ENCODE measurements at regions not wholly inside any gene's neighbourhood (a gene's known extent, or its start where the extent isn't known, plus 50 kb on each side); places are given as distances from the start of the nearest gene placed in this dataset.

DNA sequence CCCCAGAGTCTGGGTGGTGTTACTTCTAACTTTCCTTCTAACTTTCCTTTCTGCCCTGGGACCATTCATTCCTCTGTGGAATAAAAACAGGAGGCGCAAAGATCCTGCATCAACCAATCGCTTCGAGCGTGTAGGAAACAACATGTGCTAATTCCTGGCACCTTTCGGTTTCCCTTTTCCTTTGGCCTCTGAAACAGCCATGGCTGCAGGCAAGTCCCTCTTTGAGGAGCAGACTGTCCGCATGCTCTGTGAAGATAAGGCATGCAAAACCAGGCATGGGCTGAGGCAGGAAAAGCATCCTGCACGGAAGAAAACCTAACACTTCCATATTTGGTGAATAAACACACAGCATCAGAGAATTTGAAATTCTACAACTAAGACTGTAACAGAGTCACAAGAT is 128.3 kb downstream of the HSD17B3 start:
- no peaks in the 10 kb centered on the region for H3K4me1 ChIP-seq (ENCODE audit: control extremely low read depth in 1 of 4, control insufficient read depth in 4 of 4, insufficient read depth in 4 of 4, low read length in 3 of 4)
- no peaks in the 10 kb centered on the region for H3K9me3 ChIP-seq (ENCODE audit: control extremely low read depth in 1 of 5, control insufficient read depth in 4 of 5, insufficient read depth in 2 of 5, low read depth in 1 of 5, low read length in 4 of 5)
- POLR2A ChIA-PET: no interaction called here
- no peak for DNase-seq
- H3K36me3 ChIP-seq (ENCODE audit: control insufficient read depth in 4 of 4, insufficient read depth in 4 of 4, low read length in 3 of 4): no peaks in the 10 kb centered on the region
- H3K27me3 ChIP-seq (replicated peaks in 2 of 5; ENCODE audit: control insufficient read depth in 4 of 5, insufficient read depth in 5 of 5, low read length in 4 of 5): peaks cover 0 to 46% (median 23%) of the 10 kb centered on the region in 5 experiments
- H3K4me3 ChIP-seq (ENCODE audit: control insufficient read depth in 1 of 7, extremely low read depth in 1 of 7, insufficient read depth in 4 of 7, low read depth in 2 of 7, low read length in 6 of 7): no peak overlapping the region
- CTCF ChIA-PET: no interaction called here
- 72% methylated on average over 6 of the region's 7 CpGs for WGBS (ENCODE audit: insufficient coverage)
- H3K27ac ChIP-seq (ENCODE audit: insufficient read depth in 1 of 2, low read depth in 1 of 2, low read length in 2 of 2, poor library complexity in 1 of 2, severe bottlenecking in 2 of 2): no peak overlapping the region

DNA sequence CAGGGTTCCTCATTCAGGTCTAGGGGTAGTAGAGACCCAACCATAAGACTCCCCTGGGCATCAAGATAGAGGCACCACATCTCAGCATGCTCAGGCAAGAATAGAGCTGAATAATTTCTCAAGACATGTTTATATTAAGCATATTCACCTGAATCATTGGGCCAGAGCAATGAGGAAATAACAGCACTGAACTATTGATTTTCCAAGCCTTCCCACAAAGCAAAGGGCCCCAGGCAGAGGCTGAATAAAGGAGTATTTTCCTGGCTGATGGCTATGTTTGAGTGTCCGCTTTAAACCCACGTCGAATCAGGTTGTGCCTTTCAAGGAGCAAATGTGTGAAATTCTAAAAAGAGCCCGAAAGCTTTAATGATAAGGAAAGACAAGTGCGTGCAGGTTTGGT is 129.2 kb downstream of the HSD17B3 start:
- WGBS (ENCODE audit: insufficient coverage): 100% methylated on average over 5 of the region's 5 CpGs
- Histone ChIP-seq H3K4me3 (ENCODE audit: control insufficient read depth in 1 of 7, extremely low read depth in 1 of 7, insufficient read depth in 4 of 7, low read depth in 2 of 7, low read length in 6 of 7) (no peak overlapping the region), H3K27ac (ENCODE audit: insufficient read depth in 1 of 2, low read depth in 1 of 2, low read length in 2 of 2, poor library complexity in 1 of 2, severe bottlenecking in 2 of 2) (no peak overlapping the region), H3K36me3 (ENCODE audit: control insufficient read depth in 4 of 4, insufficient read depth in 4 of 4, low read length in 3 of 4) (no peaks in the 10 kb centered on the region), H3K27me3 (replicated peaks in 2 of 5; ENCODE audit: control insufficient read depth in 4 of 5, insufficient read depth in 5 of 5, low read length in 4 of 5) (peaks cover 0 to 41% (median 26%) of the 10 kb centered on the region in 5 experiments), H3K9me3 (ENCODE audit: control extremely low read depth in 1 of 5, control insufficient read depth in 4 of 5, insufficient read depth in 2 of 5, low read depth in 1 of 5, low read length in 4 of 5) (no peaks in the 10 kb centered on the region), H3K4me1 (ENCODE audit: control extremely low read depth in 1 of 4, control insufficient read depth in 4 of 4, insufficient read depth in 4 of 4, low read length in 3 of 4) (no peaks in the 10 kb centered on the region)
- CTCF ChIA-PET: no interaction called here
- DNase-seq: no peak
- POLR2A ChIA-PET: no interaction called here

DNA sequence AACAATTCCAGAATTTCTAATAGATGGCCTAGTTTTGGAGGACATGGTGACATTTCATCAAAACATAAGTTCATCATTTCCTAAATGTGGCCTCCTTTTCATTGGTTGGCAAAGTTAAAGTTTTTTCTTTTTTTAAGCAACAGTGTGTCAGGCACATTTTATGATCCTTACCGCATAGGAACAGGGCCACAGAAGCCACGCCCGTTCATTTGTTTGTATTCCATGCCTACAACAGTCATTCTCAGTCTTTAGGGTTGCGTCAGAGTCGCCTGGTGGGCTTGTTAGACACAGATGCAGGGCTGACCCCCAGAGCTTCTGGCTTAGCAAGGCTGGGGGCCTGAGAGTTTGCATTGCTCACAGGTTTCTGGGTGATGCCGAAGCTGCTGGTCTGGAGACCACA is 130.2 kb downstream of the HSD17B3 start:
- CTCF ChIA-PET: no interaction called here

DNA sequence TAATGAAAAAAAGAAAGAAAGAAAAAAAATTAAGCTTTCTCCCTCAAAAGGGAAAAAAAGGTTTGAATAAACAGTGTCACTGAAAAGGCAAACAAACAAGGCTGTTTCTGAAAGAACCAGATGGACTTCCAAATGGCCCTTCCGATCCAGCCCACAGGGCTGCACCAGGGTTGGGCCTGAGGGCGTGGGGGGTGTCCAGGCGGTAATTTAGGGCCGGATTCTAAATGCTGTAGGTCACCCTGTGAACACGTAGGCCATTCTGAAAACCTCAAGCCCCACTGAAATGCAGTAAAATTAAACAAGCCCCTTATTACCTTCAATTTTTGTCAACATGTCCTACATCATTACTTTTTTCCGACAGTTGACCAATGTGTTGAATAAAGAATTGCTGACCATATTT is 132.1 kb downstream of the HSD17B3 start:
- WGBS (ENCODE audit: insufficient coverage): 98% methylated on average over 5 of the region's 6 CpGs
- ChIA-PET POLR2A (no interaction called here), CTCF (no interaction called here)
- peaks cover 0 to 20% (median 14%) of the 10 kb centered on the region in 5 experiments for H3K27me3 ChIP-seq (replicated peaks in 2 of 5; ENCODE audit: control insufficient read depth in 4 of 5, insufficient read depth in 5 of 5, low read length in 4 of 5)
- H3K4me1 ChIP-seq (ENCODE audit: control extremely low read depth in 1 of 4, control insufficient read depth in 4 of 4, insufficient read depth in 4 of 4, low read length in 3 of 4): no peaks in the 10 kb centered on the region
- no peak overlapping the region for H3K4me3 ChIP-seq (ENCODE audit: control insufficient read depth in 1 of 7, extremely low read depth in 1 of 7, insufficient read depth in 4 of 7, low read depth in 2 of 7, low read length in 6 of 7)
- H3K27ac ChIP-seq (ENCODE audit: insufficient read depth in 1 of 2, low read depth in 1 of 2, low read length in 2 of 2, poor library complexity in 1 of 2, severe bottlenecking in 2 of 2): no peak overlapping the region
- no peak for DNase-seq
- H3K9me3 ChIP-seq (ENCODE audit: control extremely low read depth in 1 of 5, control insufficient read depth in 4 of 5, insufficient read depth in 2 of 5, low read depth in 1 of 5, low read length in 4 of 5): no peaks in the 10 kb centered on the region
- H3K36me3 ChIP-seq (ENCODE audit: control insufficient read depth in 4 of 4, insufficient read depth in 4 of 4, low read length in 3 of 4): no peaks in the 10 kb centered on the region

More for the DNA sequence above, 130.2 kb downstream of the HSD17B3 start:
- H3K4me1 ChIP-seq (ENCODE audit: control extremely low read depth in 1 of 4, control insufficient read depth in 4 of 4, insufficient read depth in 4 of 4, low read length in 3 of 4): no peaks in the 10 kb centered on the region
- POLR2A ChIA-PET: no interaction called here
- 99% methylated on average over 6 of the region's 6 CpGs for WGBS (ENCODE audit: insufficient coverage)
- no peaks in the 10 kb centered on the region for H3K9me3 ChIP-seq (ENCODE audit: control extremely low read depth in 1 of 5, control insufficient read depth in 4 of 5, insufficient read depth in 2 of 5, low read depth in 1 of 5, low read length in 4 of 5)
- no peak overlapping the region for H3K27ac ChIP-seq (ENCODE audit: insufficient read depth in 1 of 2, low read depth in 1 of 2, low read length in 2 of 2, poor library complexity in 1 of 2, severe bottlenecking in 2 of 2)
- H3K4me3 ChIP-seq (ENCODE audit: control insufficient read depth in 1 of 7, extremely low read depth in 1 of 7, insufficient read depth in 4 of 7, low read depth in 2 of 7, low read length in 6 of 7): no peak overlapping the region
- no peaks in the 10 kb centered on the region for H3K36me3 ChIP-seq (ENCODE audit: control insufficient read depth in 4 of 4, insufficient read depth in 4 of 4, low read length in 3 of 4)
- no peak for DNase-seq
- H3K27me3 ChIP-seq (replicated peaks in 2 of 5; ENCODE audit: control insufficient read depth in 4 of 5, insufficient read depth in 5 of 5, low read length in 4 of 5): peaks cover 0 to 32% (median 23%) of the 10 kb centered on the region in 5 experiments

GRCh38 chr9:96169484-96169883 is 132.5 kb downstream of the HSD17B3 start:
- DNase-seq: no peak
- CTCF ChIA-PET: no interaction called here
- 93% methylated on average over 14 of the region's 15 CpGs for WGBS (ENCODE audit: insufficient coverage)
- no peak overlapping the region for H3K4me3 ChIP-seq (ENCODE audit: control insufficient read depth in 1 of 7, extremely low read depth in 1 of 7, insufficient read depth in 4 of 7, low read depth in 2 of 7, low read length in 6 of 7)
- peaks cover 0 to 19% (median 12%) of the 10 kb centered on the region in 5 experiments for H3K27me3 ChIP-seq (replicated peaks in 2 of 5; ENCODE audit: control insufficient read depth in 4 of 5, insufficient read depth in 5 of 5, low read length in 4 of 5)
- no peaks in the 10 kb centered on the region for H3K4me1 ChIP-seq (ENCODE audit: control extremely low read depth in 1 of 4, control insufficient read depth in 4 of 4, insufficient read depth in 4 of 4, low read length in 3 of 4)
- H3K27ac ChIP-seq (ENCODE audit: insufficient read depth in 1 of 2, low read depth in 1 of 2, low read length in 2 of 2, poor library complexity in 1 of 2, severe bottlenecking in 2 of 2): no peak overlapping the region
- H3K36me3 ChIP-seq (ENCODE audit: control insufficient read depth in 4 of 4, insufficient read depth in 4 of 4, low read length in 3 of 4): no peaks in the 10 kb centered on the region
- H3K9me3 ChIP-seq (ENCODE audit: control extremely low read depth in 1 of 5, control insufficient read depth in 4 of 5, insufficient read depth in 2 of 5, low read depth in 1 of 5, low read length in 4 of 5): no peaks in the 10 kb centered on the region
- POLR2A ChIA-PET: no interaction called here

GRCh38 chr9:96168882-96169281 is 133.1 kb downstream of the HSD17B3 start:
- Histone ChIP-seq H3K27ac (ENCODE audit: insufficient read depth in 1 of 2, low read depth in 1 of 2, low read length in 2 of 2, poor library complexity in 1 of 2, severe bottlenecking in 2 of 2) (no peak overlapping the region), H3K27me3 (replicated peaks in 2 of 5; ENCODE audit: control insufficient read depth in 4 of 5, insufficient read depth in 5 of 5, low read length in 4 of 5) (peaks cover 0 to 21% (median 13%) of the 10 kb centered on the region in 5 experiments), H3K4me1 (ENCODE audit: control extremely low read depth in 1 of 4, control insufficient read depth in 4 of 4, insufficient read depth in 4 of 4, low read length in 3 of 4) (no peaks in the 10 kb centered on the region), H3K4me3 (ENCODE audit: control insufficient read depth in 1 of 7, extremely low read depth in 1 of 7, insufficient read depth in 4 of 7, low read depth in 2 of 7, low read length in 6 of 7) (no peak overlapping the region), H3K36me3 (ENCODE audit: control insufficient read depth in 4 of 4, insufficient read depth in 4 of 4, low read length in 3 of 4) (no peaks in the 10 kb centered on the region), H3K9me3 (ENCODE audit: control extremely low read depth in 1 of 5, control insufficient read depth in 4 of 5, insufficient read depth in 2 of 5, low read depth in 1 of 5, low read length in 4 of 5) (no peaks in the 10 kb centered on the region)
- no peak for DNase-seq
- 88% methylated on average over 10 of the region's 10 CpGs for WGBS (ENCODE audit: insufficient coverage)
- ChIA-PET CTCF (no interaction called here), POLR2A (no interaction called here)

GRCh38 chr9:96167011-96167410 is 135.0 kb downstream of the HSD17B3 start:
- no peak overlapping the region for H3K4me3 ChIP-seq (ENCODE audit: control insufficient read depth in 1 of 7, extremely low read depth in 1 of 7, insufficient read depth in 4 of 7, low read depth in 2 of 7, low read length in 6 of 7)
- CTCF ChIA-PET: no interaction called here
- H3K27me3 ChIP-seq (replicated peaks in 2 of 5; ENCODE audit: control insufficient read depth in 4 of 5, insufficient read depth in 5 of 5, low read length in 4 of 5): peaks cover 0 to 25% (median 15%) of the 10 kb centered on the region in 5 experiments
- WGBS (ENCODE audit: insufficient coverage): 95% methylated on average over 15 of the region's 15 CpGs
- POLR2A ChIA-PET: no interaction called here
- no peak overlapping the region for H3K27ac ChIP-seq (ENCODE audit: insufficient read depth in 1 of 2, low read depth in 1 of 2, low read length in 2 of 2, poor library complexity in 1 of 2, severe bottlenecking in 2 of 2)
- no peak for DNase-seq
- no peaks in the 10 kb centered on the region for H3K36me3 ChIP-seq (ENCODE audit: control insufficient read depth in 4 of 4, insufficient read depth in 4 of 4, low read length in 3 of 4)
- no peaks in the 10 kb centered on the region for H3K4me1 ChIP-seq (ENCODE audit: control extremely low read depth in 1 of 4, control insufficient read depth in 4 of 4, insufficient read depth in 4 of 4, low read length in 3 of 4)
- H3K9me3 ChIP-seq (ENCODE audit: control extremely low read depth in 1 of 5, control insufficient read depth in 4 of 5, insufficient read depth in 2 of 5, low read depth in 1 of 5, low read length in 4 of 5): no peaks in the 10 kb centered on the region
